Small intestine (tissue), 7 donors: ENCODE measurements at regions not wholly inside any gene's neighbourhood (a gene's known extent, or its start where the extent isn't known, plus 50 kb on each side); places are given as distances from the start of the nearest gene placed in this dataset.
A peak's percentile ranks its signal among the peaks of the same experiment; 100 is the strongest.

Source experiments
- DNase-seq, 2 donors: peaks; one replicate each; pipeline versions ENCODE4 v3.0.0 to v3.0.0-alpha.2; 2013
- FAIRE-seq: peaks from 2 replicates; lab custom pipeline; 2012; peaks lifted over from hg19 to GRCh38; lab: Jason Lieb, UNC
- H3K27ac ChIP-seq, 3 donors: one replicate each; pipeline ENCODE4 v1.5.1; 2013; ENCODE audit warnings: low read length in 2 of 3, mild to moderate bottlenecking in 2 of 3, control low read depth in 1 of 3, inconsistent platforms in 1 of 3, low read depth in 1 of 3, moderate library complexity in 1 of 3
- H3K27me3 ChIP-seq, 3 donors: one replicate each; pipeline ENCODE4 v1.6.1; 2013; ENCODE audit warnings: low read length in 3 of 3, inconsistent platforms in 1 of 3; ENCODE audit not compliant: control insufficient read depth in 3 of 3, insufficient read depth in 3 of 3
- H3K36me3 ChIP-seq, 3 donors: one replicate each; pipeline ENCODE4 v1.6.1; 2013; ENCODE audit warnings: low read length in 3 of 3, inconsistent platforms in 1 of 3, low read depth in 1 of 3, mild to moderate bottlenecking in 1 of 3, moderate library complexity in 1 of 3; ENCODE audit not compliant: control insufficient read depth in 3 of 3, insufficient read depth in 2 of 3
- H3K4me1 ChIP-seq, 3 donors: one replicate each; pipeline ENCODE4 v1.6.1; 2013; ENCODE audit warnings: low read length in 2 of 3, inconsistent platforms in 1 of 3, low read depth in 1 of 3, mild to moderate bottlenecking in 1 of 3, moderate library complexity in 1 of 3; ENCODE audit not compliant: control insufficient read depth in 3 of 3, insufficient read depth in 2 of 3
- H3K4me3 ChIP-seq, 3 donors: one replicate each; pipeline ENCODE4 v1.5.1; 2013; ENCODE audit warnings: low read length in 3 of 3, control low read depth in 1 of 3, inconsistent platforms in 1 of 3, low read depth in 1 of 3, mild to moderate bottlenecking in 1 of 3, moderate library complexity in 1 of 3
- H3K9me3 ChIP-seq, 2 donors: one replicate each; pipeline ENCODE4 v1.6.1; 2013; ENCODE audit warnings: low read depth in 1 of 2, low read length in 1 of 2; ENCODE audit not compliant: control insufficient read depth in 2 of 2, insufficient read depth in 1 of 2
- WGBS, 3 donors: extraction: QIAGEN DNeasy Blood & Tissue Kit; methylation state at CpG; one replicate each; pipeline ENCODE4 v1.1.7; 2013; 5-methylcytosine and 5-hydroxymethylcytosine counted together
- donor health status: healthy with polysubstance abuse.
- donor health status: control.
- donor health status: control.
- donor health status: Bipolar disorder and iron deficiency.
- donor health status: healthy.

GRCh38 chr13:30026093-30026492, 175.7 kb upstream of the UBL3 start:
- H3K9me3 ChIP-seq = no peaks in the 10 kb centered on the region
- FAIRE-seq = no peak
- H3K4me1 ChIP-seq = peaks cover 0 to 13% (median 0%) of the 10 kb centered on the region in 3 donors
- 82 to 90% (median 86%) methylated on average over 5 of the region's 5 CpGs for WGBS, 3 donors
- no peaks in the 10 kb centered on the region for H3K36me3 ChIP-seq
- H3K27ac ChIP-seq = no peak overlapping the region
- DNase-seq = no peak
- no peak overlapping the region for H3K4me3 ChIP-seq
- H3K27me3 ChIP-seq = no peaks in the 10 kb centered on the region

GRCh38 chr13:30025351-30025750, 174.9 kb upstream of the UBL3 start:
- H3K4me3 ChIP-seq = no peak overlapping the region
- H3K4me1 ChIP-seq = peaks cover 0 to 13% (median 0%) of the 10 kb centered on the region in 3 donors
- no peaks in the 10 kb centered on the region for H3K27me3 ChIP-seq
- H3K9me3 ChIP-seq = no peaks in the 10 kb centered on the region
- H3K27ac ChIP-seq = no peak overlapping the region
- WGBS, 3 donors = 94 to 100% (median 97%) methylated on average over 1 of the region's 1 CpG
- DNase-seq (no peak), FAIRE-seq (no peak)
- no peaks in the 10 kb centered on the region for H3K36me3 ChIP-seq

- no peak overlapping the region for H3K4me3 ChIP-seq
- H3K36me3 ChIP-seq = no peaks in the 10 kb centered on the region
- H3K9me3 ChIP-seq = no peaks in the 10 kb centered on the region
- peaks cover 0 to 13% (median 0%) of the 10 kb centered on the region in 3 donors for H3K4me1 ChIP-seq
- H3K27me3 ChIP-seq = no peaks in the 10 kb centered on the region
- WGBS, 3 donors = 87 to 92% (median 89%) methylated on average over 8 of the region's 8 CpGs
- no peak for DNase-seq
- H3K27ac ChIP-seq = no peak overlapping the region
- FAIRE-seq = no peak
These were observed 173.9 kb upstream of the UBL3 start for GRCh38 chr13:30024125-30024865.

GRCh38 chr13:30023196-30023895, 172.9 kb upstream of the UBL3 start:
- 28 to 71% (median 50%) methylated on average over 8 of the region's 8 CpGs for whole genome bisulfite sequencing, 3 donors
- Histone ChIP-seq H3K36me3 (no peaks in the 10 kb centered on the region), H3K27ac (peak overlapping the region in 1 of 3 donors; percentile 43), H3K4me3 (no peak overlapping the region), H3K9me3 (no peaks in the 10 kb centered on the region), H3K4me1 (peaks cover 0 to 13% (median 0%) of the 10 kb centered on the region in 3 donors), H3K27me3 (no peaks in the 10 kb centered on the region)
- DNase-seq = peak; percentile 49 to 73
- no peak for FAIRE-seq

GRCh38 chr13:30022796-30023195, 172.4 kb upstream of the UBL3 start:
- Histone ChIP-seq H3K4me1 (peaks cover 0 to 13% (median 0%) of the 10 kb centered on the region in 3 donors), H3K27me3 (no peaks in the 10 kb centered on the region), H3K9me3 (no peaks in the 10 kb centered on the region), H3K27ac (no peak overlapping the region), H3K4me3 (no peak overlapping the region), H3K36me3 (no peaks in the 10 kb centered on the region)
- no peak for DNase-seq
- no peak for FAIRE-seq
- WGBS, 3 donors = 85 to 91% (median 90%) methylated on average over 2 of the region's 2 CpGs

GRCh38 chr13:30022256-30022655, 171.8 kb upstream of the UBL3 start:
- FAIRE-seq = no peak
- Histone ChIP-seq H3K27ac (no peak overlapping the region), H3K27me3 (no peaks in the 10 kb centered on the region), H3K36me3 (no peaks in the 10 kb centered on the region), H3K4me3 (no peak overlapping the region), H3K9me3 (no peaks in the 10 kb centered on the region), H3K4me1 (peaks cover 0 to 13% (median 0%) of the 10 kb centered on the region in 3 donors)
- 87 to 94% (median 94%) methylated on average over 10 of the region's 10 CpGs for WGBS, 3 donors
- DNase-seq = no peak

GRCh38 chr13:30021611-30022010, 171.2 kb upstream of the UBL3 start:
- FAIRE-seq (no peak), DNase-seq (no peak)

GRCh38 chr13:30020726-30021312, 170.4 kb upstream of the UBL3 start:
- no peak overlapping the region for H3K27ac ChIP-seq
- WGBS, 3 donors = 83 to 93% (median 90%) methylated on average over 4 of the region's 4 CpGs
- no peaks in the 10 kb centered on the region for H3K9me3 ChIP-seq
- H3K4me1 ChIP-seq = peaks cover 0 to 8% (median 0%) of the 10 kb centered on the region in 3 donors
- no peaks in the 10 kb centered on the region for H3K27me3 ChIP-seq
- no peak overlapping the region for H3K4me3 ChIP-seq
- no peak for FAIRE-seq
- H3K36me3 ChIP-seq = no peaks in the 10 kb centered on the region
- DNase-seq = no peak

More at GRCh38 chr13:30021611-30022010, 171.2 kb upstream of the UBL3 start:
- WGBS, 3 donors = 53 to 61% (median 57%) methylated on average over 2 of the region's 2 CpGs
- Histone ChIP-seq H3K27ac (no peak overlapping the region), H3K9me3 (no peaks in the 10 kb centered on the region), H3K4me1 (peaks cover 0 to 11% (median 0%) of the 10 kb centered on the region in 3 donors), H3K4me3 (no peak overlapping the region), H3K36me3 (no peaks in the 10 kb centered on the region), H3K27me3 (no peaks in the 10 kb centered on the region)
